Mucosa of descending colon (tissue), 3 donors: ENCODE measurements at regions not wholly inside any gene's neighbourhood (a gene's known extent, or its start where the extent isn't known, plus 50 kb on each side); places are given as distances from the start of the nearest gene placed in this dataset.

Source experiments
- ATAC-seq: fragments of 200-7000 bp; cut with Tn5 transposase; one replicate; pipeline ENCODE4 v1.9.1; 2020; ENCODE audit warnings: mild to moderate bottlenecking, moderate library complexity
- DNase-seq, 3 donors: peaks; one replicate each; pipeline ENCODE4 v3.0.0-alpha.2; 2020
- H3K36me3 ChIP-seq: fragments of 200-600 bp; one replicate; pipeline ENCODE4 v1.8.0; 2021; ENCODE audit warnings: low read depth, mild to moderate bottlenecking
- H3K4me1 ChIP-seq: fragments of 200-600 bp; one replicate; pipeline ENCODE4 v1.8.0; 2021; ENCODE audit warnings: low read depth, mild to moderate bottlenecking
- H3K4me3 ChIP-seq: fragments of 200-600 bp; one replicate; pipeline ENCODE4 v1.8.0; 2021; ENCODE audit warnings: mild to moderate bottlenecking
- H3K9me3 ChIP-seq: fragments of 200-600 bp; one replicate; pipeline ENCODE4 v1.8.0; 2021; ENCODE audit warnings: mild to moderate bottlenecking
- intact Hi-C, 2 donors: fragments of 100-400 bp; cut with DNase I in 1 of 2; cut with micrococcal nuclease in 1 of 2; formaldehyde crosslinking; loops; one replicate each; pipeline versions ENCODE4 v1.11.0 to v1.11.1; 2022; cut with DNase I, micrococcal nuclease
- TF ChIP-seq, protein P1 (sequence below): fragments of 200-600 bp; IDR thresholded peaks from one replicate; pipeline ENCODE4 v1.8.0; 2022; ENCODE audit warnings: antibody characterized with exemption, mild to moderate bottlenecking
- donor health status: DM: no; HTN: no; CAD: no; lungs with moderate emphysema.
- donor health status: DM: no; HTN: no; CAD: no.
- donor health status: DM: no; HTN: yes; CAD: no.

DNA sequence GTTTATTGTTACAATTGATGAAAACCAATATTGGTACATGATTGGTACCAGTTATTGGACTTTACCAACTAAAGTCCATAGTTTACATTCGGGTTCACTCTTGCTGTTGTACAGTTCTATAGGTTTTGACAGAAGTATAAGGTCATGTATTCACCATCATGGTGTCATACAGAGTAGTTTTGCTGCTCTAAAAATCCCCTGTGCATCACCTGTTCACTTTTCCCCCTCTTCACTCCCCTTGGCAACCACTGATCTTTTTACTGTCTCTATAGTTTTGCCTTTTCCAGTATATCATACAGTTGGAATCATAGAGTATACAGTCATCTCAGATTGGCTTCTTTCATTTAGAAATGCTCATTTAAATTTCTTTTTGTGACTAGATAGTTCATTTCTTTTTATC is 51.2 kb upstream of the MED4 start:
- H3K9me3 ChIP-seq: no peaks in the 10 kb centered on the region
- no peaks in the 10 kb centered on the region for H3K4me1 ChIP-seq
- H3K4me3 ChIP-seq: no peak overlapping the region
- intact Hi-C loops: no loop called here
- TF ChIP-seq, protein P1, sequence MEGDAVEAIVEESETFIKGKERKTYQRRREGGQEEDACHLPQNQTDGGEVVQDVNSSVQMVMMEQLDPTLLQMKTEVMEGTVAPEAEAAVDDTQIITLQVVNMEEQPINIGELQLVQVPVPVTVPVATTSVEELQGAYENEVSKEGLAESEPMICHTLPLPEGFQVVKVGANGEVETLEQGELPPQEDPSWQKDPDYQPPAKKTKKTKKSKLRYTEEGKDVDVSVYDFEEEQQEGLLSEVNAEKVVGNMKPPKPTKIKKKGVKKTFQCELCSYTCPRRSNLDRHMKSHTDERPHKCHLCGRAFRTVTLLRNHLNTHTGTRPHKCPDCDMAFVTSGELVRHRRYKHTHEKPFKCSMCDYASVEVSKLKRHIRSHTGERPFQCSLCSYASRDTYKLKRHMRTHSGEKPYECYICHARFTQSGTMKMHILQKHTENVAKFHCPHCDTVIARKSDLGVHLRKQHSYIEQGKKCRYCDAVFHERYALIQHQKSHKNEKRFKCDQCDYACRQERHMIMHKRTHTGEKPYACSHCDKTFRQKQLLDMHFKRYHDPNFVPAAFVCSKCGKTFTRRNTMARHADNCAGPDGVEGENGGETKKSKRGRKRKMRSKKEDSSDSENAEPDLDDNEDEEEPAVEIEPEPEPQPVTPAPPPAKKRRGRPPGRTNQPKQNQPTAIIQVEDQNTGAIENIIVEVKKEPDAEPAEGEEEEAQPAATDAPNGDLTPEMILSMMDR: no peak
- no peaks in the 10 kb centered on the region for H3K36me3 ChIP-seq
- no peak for ATAC-seq
- DNase-seq: no peak
